ENCODE measurements at regions not wholly inside any gene's neighbourhood (a gene's known extent, or its start where the extent isn't known, plus 50 kb on each side); places are given as distances from the start of the nearest gene placed in this dataset.

DNA sequence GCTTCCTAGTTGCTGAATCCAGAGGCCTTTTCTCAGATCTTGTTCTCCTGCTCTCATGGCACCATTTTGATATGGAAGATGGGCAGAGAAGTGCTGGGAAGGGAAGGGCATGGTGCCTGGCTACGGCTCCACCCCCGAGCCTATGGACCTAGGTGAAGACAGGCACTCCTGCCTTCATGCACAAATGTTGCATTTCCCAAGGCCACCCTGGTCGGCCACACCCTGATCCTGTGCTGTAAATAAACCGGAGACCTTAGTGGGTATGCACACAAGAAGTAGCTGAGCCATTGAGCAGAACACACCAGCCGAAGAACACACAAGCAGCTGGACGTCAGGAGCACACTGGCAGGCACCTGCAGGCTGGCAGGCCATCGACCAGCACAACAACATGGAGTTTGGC, 261.6 kb downstream of the SHQ1 start (continued):
- TF ChIP-seq PHF8 (conservative IDR thresholded peaks at IDR 0.05; ENCODE audit: low read depth, low read length) (no peak), SUZ12 (IDR thresholded peaks at IDR 0.05; ENCODE audit: low read length) (no peak), CBX5 (IDR thresholded peaks at IDR 0.05; ENCODE audit: low read depth, low read length) (no peak), BRCA1 (IDR thresholded peaks at IDR 0.05; ENCODE audit: low read depth, low read length) (no peak), SIN3A (conservative IDR thresholded peaks at IDR 0.05 in 1 of 2, IDR thresholded peaks at IDR 0.05 in 1 of 2; ENCODE audit: low read depth in 1 of 2, low read length in 2 of 2) (no peak)

All from H1 (cell line).